WTC11 (cell line): ENCODE measurements at regions not wholly inside any gene's neighbourhood (a gene's known extent, or its start where the extent isn't known, plus 50 kb on each side); places are given as distances from the start of the nearest gene placed in this dataset.

Experiments used
- ATAC-seq: fragments of 200-7000 bp; cut with Tn5 transposase; 2 replicates; pipeline ENCODE4 v1.10.0; 2021; ENCODE audit warnings: mild to moderate bottlenecking, moderate library complexity
- CTCF ChIA-PET: fragments of 300-600 bp; sonication (Branson Sonifier 250); formaldehyde crosslinking; loops from one replicate; lab custom pipeline; 2021; ENCODE audit warnings: antibody characterized with exemption; lab: Charles Lee
- POLR2A ChIA-PET: fragments of 350-600 bp; sonication (Branson Sonifier 250); formaldehyde crosslinking; loops from one replicate; lab custom pipeline; 2021; ENCODE audit warnings: antibody characterized with exemption; lab: Charles Lee
- DNase-seq: peaks from one replicate; pipeline ENCODE4 v3.0.0; 2021; ENCODE audit warnings: low spot score
- H3K27ac Mint-ChIP-seq: 2 replicates; pipeline ENCODE4 v1.8.0; 2021; ENCODE audit warnings: mixed read lengths
- H3K27me3 Mint-ChIP-seq: 2 replicates; pipeline ENCODE4 v1.8.0; 2021; ENCODE audit warnings: low read depth, mild to moderate bottlenecking, moderate library complexity, mixed read lengths
- H3K36me3 Mint-ChIP-seq: 2 replicates; pipeline ENCODE4 v1.8.0; 2021; ENCODE audit warnings: mixed read lengths
- H3K4me1 Mint-ChIP-seq: 2 replicates; pipeline ENCODE4 v1.8.0; 2022; ENCODE audit warnings: mixed read lengths
- H3K4me3 Mint-ChIP-seq: 2 replicates; pipeline ENCODE4 v1.8.0; 2021; ENCODE audit warnings: mild to moderate bottlenecking, moderate library complexity, mixed read lengths
- H3K9me3 Mint-ChIP-seq: 2 replicates; pipeline ENCODE4 v1.8.0; 2021; ENCODE audit warnings: mixed read lengths
- CREB1 ChIP-seq: sonication (generic); formaldehyde crosslinking; IDR thresholded peaks from 2 replicates; pipeline ENCODE4 v1.8.0; 2023; ENCODE audit warnings: mild to moderate bottlenecking, missing genetic modification reagents
- ELF4 ChIP-seq: sonication (generic); formaldehyde crosslinking; IDR thresholded peaks from 2 replicates; pipeline ENCODE4 v1.8.1; 2022; ENCODE audit warnings: low read depth, mild to moderate bottlenecking, moderate library complexity, missing genetic modification reagents
- GABPB1 ChIP-seq: sonication (generic); formaldehyde crosslinking; IDR thresholded peaks from 2 replicates; pipeline ENCODE4 v1.8.1; 2023; ENCODE audit warnings: mild to moderate bottlenecking, missing genetic modification reagents
- GTF2I ChIP-seq: fragments of 250-450 bp; sonication (Bioruptor Pico); conservative IDR thresholded peaks from 2 replicates; pipeline ENCODE4 v1.4.0; 2021; ENCODE audit warnings: mild to moderate bottlenecking
- HMGA2 ChIP-seq: fragments of 250-450 bp; sonication (Bioruptor Pico); IDR thresholded peaks from 2 replicates; pipeline ENCODE4 v1.4.0; 2021; ENCODE audit warnings: mild to moderate bottlenecking, moderate library complexity
- MYBL2 ChIP-seq: sonication (generic); formaldehyde crosslinking; IDR thresholded peaks from 2 replicates; pipeline ENCODE4 v1.8.1; 2023; ENCODE audit warnings: mild to moderate bottlenecking, moderate library complexity, missing genetic modification reagents
- NR2C2 ChIP-seq: sonication (generic); formaldehyde crosslinking; IDR thresholded peaks from 2 replicates; pipeline ENCODE4 v1.8.0; 2022; ENCODE audit warnings: mild to moderate bottlenecking, missing genetic modification reagents
- SMAD4 ChIP-seq: sonication (generic); formaldehyde crosslinking; IDR thresholded peaks from 2 replicates; pipeline ENCODE4 v1.8.0; 2022; ENCODE audit warnings: mild to moderate bottlenecking, missing genetic modification reagents
- ZNF317 ChIP-seq: sonication (generic); formaldehyde crosslinking; IDR thresholded peaks from 2 replicates; pipeline ENCODE4 v1.8.1; 2023; ENCODE audit warnings: low read depth, mild to moderate bottlenecking, moderate library complexity, missing genetic modification reagents, borderline replicate concordance
- TF ChIP-seq, protein P1 (sequence below): fragments of 250-450 bp; sonication (Bioruptor Pico); IDR thresholded peaks from 2 replicates; pipeline ENCODE4 v1.9.0; 2021; ENCODE audit warnings: mild to moderate bottlenecking
- TF ChIP-seq, protein P2 (sequence below): fragments of 250-450 bp; sonication (Bioruptor Pico); IDR thresholded peaks from 2 replicates; pipeline ENCODE4 v1.8.0; 2021; ENCODE audit warnings: mild to moderate bottlenecking
- TF ChIP-seq, protein P3 (sequence below): fragments of 200-600 bp; IDR thresholded peaks from 2 replicates; pipeline ENCODE4 v1.8.0; 2022; ENCODE audit warnings: antibody characterized with exemption
- TF ChIP-seq, protein P4 (sequence below): sonication (generic); formaldehyde crosslinking; conservative IDR thresholded peaks from 2 replicates; pipeline ENCODE4 v1.8.1; 2022; ENCODE audit warnings: mild to moderate bottlenecking, missing genetic modification reagents
- TF ChIP-seq, protein P5 (sequence below): sonication (generic); formaldehyde crosslinking; IDR thresholded peaks from 2 replicates; pipeline ENCODE4 v1.8.1; 2023; ENCODE audit warnings: mild to moderate bottlenecking, moderate library complexity, missing genetic modification reagents
- TF ChIP-seq, protein P6 (sequence below): sonication (generic); formaldehyde crosslinking; IDR thresholded peaks from 2 replicates; pipeline ENCODE4 v1.8.0; 2022; ENCODE audit warnings: mild to moderate bottlenecking, missing genetic modification reagents
- TF ChIP-seq, protein P7 (sequence below): sonication (generic); formaldehyde crosslinking; IDR thresholded peaks from 2 replicates; pipeline ENCODE4 v1.8.0; 2023; ENCODE audit warnings: mild to moderate bottlenecking, missing genetic modification reagents
- TF ChIP-seq, protein P8 (sequence below): sonication (generic); formaldehyde crosslinking; IDR thresholded peaks from 2 replicates; pipeline ENCODE4 v1.8.0; 2022; ENCODE audit warnings: mild to moderate bottlenecking, missing genetic modification reagents

DNA sequence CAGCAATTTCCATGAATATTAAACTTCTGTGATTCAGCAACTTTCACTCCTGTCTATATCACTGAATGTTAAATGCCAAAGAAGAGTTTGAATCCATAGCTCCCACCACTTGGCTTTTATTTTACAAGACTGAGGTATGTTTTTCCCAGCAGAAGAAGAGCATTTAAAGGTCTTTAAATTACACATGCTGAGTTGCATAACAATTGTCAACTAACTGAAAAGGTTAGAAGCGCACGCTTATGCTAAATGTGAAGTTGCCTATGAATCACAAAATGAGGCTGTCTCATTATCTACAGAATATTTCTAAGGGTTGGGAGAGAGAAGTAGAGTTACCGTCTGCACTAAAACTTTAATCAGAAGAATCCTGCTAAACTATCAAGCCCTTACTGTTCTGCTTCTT lies 1086.3 kb downstream of the FAM181B start:
- 0 out of 2 replicates have a peak overlapping the region, but pooled peaks have one; percentile 3 for H3K4me3 Mint-ChIP-seq
- ATAC-seq (peak; percentile 52), DNase-seq (no peak)
- H3K27ac Mint-ChIP-seq, result no peak overlapping the region
- CTCF ChIA-PET, result interaction anchor here (0.8 to 1.6 kb wide), 5 partner anchors 11 to 1048 kb away, joined by 3 to 6 read pairs (median 4); no protein-coding TSS in a partner anchor
- POLR2A ChIA-PET, result interaction anchor here (0.8 kb wide), 1 partner anchor 194 kb away, joined by 3 read pairs; no protein-coding TSS in a partner anchor
- peaks cover 17% of the 10 kb centered on the region for H3K4me1 Mint-ChIP-seq
- no peaks in the 10 kb centered on the region for H3K36me3 Mint-ChIP-seq
- H3K27me3 Mint-ChIP-seq, result peaks cover 66% of the 10 kb centered on the region
- H3K9me3 Mint-ChIP-seq, result no peaks in the 10 kb centered on the region
- TF ChIP-seq HMGA2 (CRISPR knock-in tag), result no peak
- no peak for TF ChIP-seq CREB1 (CRISPR knock-in tag)
- no peak for TF ChIP-seq MYBL2 (CRISPR knock-in tag)
- TF ChIP-seq, protein P1, sequence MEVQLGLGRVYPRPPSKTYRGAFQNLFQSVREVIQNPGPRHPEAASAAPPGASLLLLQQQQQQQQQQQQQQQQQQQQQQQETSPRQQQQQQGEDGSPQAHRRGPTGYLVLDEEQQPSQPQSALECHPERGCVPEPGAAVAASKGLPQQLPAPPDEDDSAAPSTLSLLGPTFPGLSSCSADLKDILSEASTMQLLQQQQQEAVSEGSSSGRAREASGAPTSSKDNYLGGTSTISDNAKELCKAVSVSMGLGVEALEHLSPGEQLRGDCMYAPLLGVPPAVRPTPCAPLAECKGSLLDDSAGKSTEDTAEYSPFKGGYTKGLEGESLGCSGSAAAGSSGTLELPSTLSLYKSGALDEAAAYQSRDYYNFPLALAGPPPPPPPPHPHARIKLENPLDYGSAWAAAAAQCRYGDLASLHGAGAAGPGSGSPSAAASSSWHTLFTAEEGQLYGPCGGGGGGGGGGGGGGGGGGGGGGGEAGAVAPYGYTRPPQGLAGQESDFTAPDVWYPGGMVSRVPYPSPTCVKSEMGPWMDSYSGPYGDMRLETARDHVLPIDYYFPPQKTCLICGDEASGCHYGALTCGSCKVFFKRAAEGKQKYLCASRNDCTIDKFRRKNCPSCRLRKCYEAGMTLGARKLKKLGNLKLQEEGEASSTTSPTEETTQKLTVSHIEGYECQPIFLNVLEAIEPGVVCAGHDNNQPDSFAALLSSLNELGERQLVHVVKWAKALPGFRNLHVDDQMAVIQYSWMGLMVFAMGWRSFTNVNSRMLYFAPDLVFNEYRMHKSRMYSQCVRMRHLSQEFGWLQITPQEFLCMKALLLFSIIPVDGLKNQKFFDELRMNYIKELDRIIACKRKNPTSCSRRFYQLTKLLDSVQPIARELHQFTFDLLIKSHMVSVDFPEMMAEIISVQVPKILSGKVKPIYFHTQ (CRISPR knock-in tag), result no peak
- TF ChIP-seq, protein P2, sequence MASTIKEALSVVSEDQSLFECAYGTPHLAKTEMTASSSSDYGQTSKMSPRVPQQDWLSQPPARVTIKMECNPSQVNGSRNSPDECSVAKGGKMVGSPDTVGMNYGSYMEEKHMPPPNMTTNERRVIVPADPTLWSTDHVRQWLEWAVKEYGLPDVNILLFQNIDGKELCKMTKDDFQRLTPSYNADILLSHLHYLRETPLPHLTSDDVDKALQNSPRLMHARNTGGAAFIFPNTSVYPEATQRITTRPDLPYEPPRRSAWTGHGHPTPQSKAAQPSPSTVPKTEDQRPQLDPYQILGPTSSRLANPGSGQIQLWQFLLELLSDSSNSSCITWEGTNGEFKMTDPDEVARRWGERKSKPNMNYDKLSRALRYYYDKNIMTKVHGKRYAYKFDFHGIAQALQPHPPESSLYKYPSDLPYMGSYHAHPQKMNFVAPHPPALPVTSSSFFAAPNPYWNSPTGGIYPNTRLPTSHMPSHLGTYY (CRISPR knock-in tag), result no peak
- TF ChIP-seq, all 79 proteins: peak for 0

DNA sequence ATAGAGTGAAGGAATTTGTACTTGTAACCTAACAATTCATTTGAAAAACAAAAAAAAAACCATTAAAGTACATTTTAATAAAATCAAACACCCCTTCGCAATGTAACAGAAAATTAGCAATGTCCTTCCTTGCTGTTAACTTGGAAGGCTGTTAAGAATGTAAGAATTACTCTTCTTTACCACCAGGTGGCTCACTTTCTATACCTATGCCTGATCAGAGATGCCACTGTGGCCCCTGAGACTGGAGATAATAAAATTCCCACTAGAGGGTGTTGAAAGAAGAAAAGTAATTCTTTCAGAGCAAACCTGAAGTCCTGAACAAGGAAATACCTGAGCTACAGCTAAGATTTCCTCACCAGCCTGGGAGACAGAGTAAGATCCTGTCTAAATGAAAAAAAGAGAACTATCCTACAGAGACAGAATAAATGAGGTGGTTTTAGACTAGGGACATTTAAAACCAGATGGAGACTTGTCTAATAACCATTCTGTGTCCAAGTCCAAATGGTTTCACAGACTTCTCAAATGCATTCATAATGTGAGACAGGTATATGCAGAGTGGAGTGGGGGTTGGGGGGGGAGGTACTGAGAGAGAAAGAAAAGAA lies 1089.3 kb downstream of the FAM181B start:
- ChIA-PET POLR2A (no interaction called here), CTCF (interaction anchor here (0.6 to 3.1 kb wide), 4 partner anchors 15 to 1051 kb away, joined by 3 to 11 read pairs (median 5); no protein-coding TSS in a partner anchor)
- H3K4me3 Mint-ChIP-seq, result no peak overlapping the region
- peak; percentile 70 for ATAC-seq
- peaks cover 11% of the 10 kb centered on the region for H3K9me3 Mint-ChIP-seq
- DNase-seq, result peak; percentile 12
- H3K27ac Mint-ChIP-seq, result no peak overlapping the region
- TF ChIP-seq NR2C2, result no peak
- TF ChIP-seq, protein P3, sequence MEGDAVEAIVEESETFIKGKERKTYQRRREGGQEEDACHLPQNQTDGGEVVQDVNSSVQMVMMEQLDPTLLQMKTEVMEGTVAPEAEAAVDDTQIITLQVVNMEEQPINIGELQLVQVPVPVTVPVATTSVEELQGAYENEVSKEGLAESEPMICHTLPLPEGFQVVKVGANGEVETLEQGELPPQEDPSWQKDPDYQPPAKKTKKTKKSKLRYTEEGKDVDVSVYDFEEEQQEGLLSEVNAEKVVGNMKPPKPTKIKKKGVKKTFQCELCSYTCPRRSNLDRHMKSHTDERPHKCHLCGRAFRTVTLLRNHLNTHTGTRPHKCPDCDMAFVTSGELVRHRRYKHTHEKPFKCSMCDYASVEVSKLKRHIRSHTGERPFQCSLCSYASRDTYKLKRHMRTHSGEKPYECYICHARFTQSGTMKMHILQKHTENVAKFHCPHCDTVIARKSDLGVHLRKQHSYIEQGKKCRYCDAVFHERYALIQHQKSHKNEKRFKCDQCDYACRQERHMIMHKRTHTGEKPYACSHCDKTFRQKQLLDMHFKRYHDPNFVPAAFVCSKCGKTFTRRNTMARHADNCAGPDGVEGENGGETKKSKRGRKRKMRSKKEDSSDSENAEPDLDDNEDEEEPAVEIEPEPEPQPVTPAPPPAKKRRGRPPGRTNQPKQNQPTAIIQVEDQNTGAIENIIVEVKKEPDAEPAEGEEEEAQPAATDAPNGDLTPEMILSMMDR, result peak; percentile 76
- no peaks in the 10 kb centered on the region for H3K36me3 Mint-ChIP-seq
- H3K4me1 Mint-ChIP-seq, result peaks cover 23% of the 10 kb centered on the region
- peaks cover 59% of the 10 kb centered on the region for H3K27me3 Mint-ChIP-seq

DNA sequence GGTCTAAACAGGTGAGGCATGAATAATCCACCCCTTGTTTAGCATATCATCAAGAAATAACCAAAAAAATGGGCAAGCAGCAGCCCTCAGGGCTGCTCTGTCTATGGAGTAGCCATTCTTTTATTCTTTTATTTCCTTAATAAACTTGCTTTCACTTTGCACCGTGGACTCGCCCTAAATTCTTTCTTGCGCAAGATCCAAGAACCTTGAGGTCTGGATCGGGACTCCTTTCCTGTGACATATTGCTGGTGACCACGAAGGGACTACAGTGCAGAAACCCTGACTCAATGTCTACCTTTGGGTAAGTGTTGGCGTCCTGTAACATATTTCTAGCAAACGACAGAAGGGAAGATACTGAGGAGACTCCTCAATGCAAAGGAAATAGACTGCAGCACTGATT lies 1099.2 kb downstream of the FAM181B start:
- Mint-ChIP-seq H3K36me3 (peaks cover 6% of the 10 kb centered on the region), H3K27ac (no peak overlapping the region), H3K27me3 (peaks cover 42% of the 10 kb centered on the region), H3K4me1 (no peaks in the 10 kb centered on the region), H3K9me3 (peaks cover 10% of the 10 kb centered on the region), H3K4me3 (no peak overlapping the region)
- ChIA-PET CTCF (no interaction called here), POLR2A (no interaction called here)
- no peak for DNase-seq
- no peak for ATAC-seq
- TF ChIP-seq, protein P4, sequence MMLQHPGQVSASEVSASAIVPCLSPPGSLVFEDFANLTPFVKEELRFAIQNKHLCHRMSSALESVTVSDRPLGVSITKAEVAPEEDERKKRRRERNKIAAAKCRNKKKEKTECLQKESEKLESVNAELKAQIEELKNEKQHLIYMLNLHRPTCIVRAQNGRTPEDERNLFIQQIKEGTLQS, result no peak
- TF ChIP-seq, protein P5, sequence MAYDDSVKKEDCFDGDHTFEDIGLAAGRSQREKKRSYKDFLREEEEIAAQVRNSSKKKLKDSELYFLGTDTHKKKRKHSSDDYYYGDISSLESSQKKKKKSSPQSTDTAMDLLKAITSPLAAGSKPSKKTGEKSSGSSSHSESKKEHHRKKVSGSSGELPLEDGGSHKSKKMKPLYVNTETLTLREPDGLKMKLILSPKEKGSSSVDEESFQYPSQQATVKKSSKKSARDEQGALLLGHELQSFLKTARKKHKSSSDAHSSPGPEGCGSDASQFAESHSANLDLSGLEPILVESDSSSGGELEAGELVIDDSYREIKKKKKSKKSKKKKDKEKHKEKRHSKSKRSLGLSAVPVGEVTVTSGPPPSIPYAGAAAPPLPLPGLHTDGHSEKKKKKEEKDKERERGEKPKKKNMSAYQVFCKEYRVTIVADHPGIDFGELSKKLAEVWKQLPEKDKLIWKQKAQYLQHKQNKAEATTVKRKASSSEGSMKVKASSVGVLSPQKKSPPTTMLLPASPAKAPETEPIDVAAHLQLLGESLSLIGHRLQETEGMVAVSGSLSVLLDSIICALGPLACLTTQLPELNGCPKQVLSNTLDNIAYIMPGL, result no peak
- TF ChIP-seq, protein P6, sequence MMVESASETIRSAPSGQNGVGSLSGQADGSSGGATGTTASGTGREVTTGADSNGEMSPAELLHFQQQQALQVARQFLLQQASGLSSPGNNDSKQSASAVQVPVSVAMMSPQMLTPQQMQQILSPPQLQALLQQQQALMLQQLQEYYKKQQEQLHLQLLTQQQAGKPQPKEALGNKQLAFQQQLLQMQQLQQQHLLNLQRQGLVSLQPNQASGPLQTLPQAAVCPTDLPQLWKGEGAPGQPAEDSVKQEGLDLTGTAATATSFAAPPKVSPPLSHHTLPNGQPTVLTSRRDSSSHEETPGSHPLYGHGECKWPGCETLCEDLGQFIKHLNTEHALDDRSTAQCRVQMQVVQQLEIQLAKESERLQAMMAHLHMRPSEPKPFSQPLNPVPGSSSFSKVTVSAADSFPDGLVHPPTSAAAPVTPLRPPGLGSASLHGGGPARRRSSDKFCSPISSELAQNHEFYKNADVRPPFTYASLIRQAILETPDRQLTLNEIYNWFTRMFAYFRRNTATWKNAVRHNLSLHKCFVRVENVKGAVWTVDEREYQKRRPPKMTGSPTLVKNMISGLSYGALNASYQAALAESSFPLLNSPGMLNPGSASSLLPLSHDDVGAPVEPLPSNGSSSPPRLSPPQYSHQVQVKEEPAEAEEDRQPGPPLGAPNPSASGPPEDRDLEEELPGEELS (CRISPR knock-in tag), result no peak
- TF ChIP-seq ELF4 (CRISPR knock-in tag), result no peak
- TF ChIP-seq, protein P7, sequence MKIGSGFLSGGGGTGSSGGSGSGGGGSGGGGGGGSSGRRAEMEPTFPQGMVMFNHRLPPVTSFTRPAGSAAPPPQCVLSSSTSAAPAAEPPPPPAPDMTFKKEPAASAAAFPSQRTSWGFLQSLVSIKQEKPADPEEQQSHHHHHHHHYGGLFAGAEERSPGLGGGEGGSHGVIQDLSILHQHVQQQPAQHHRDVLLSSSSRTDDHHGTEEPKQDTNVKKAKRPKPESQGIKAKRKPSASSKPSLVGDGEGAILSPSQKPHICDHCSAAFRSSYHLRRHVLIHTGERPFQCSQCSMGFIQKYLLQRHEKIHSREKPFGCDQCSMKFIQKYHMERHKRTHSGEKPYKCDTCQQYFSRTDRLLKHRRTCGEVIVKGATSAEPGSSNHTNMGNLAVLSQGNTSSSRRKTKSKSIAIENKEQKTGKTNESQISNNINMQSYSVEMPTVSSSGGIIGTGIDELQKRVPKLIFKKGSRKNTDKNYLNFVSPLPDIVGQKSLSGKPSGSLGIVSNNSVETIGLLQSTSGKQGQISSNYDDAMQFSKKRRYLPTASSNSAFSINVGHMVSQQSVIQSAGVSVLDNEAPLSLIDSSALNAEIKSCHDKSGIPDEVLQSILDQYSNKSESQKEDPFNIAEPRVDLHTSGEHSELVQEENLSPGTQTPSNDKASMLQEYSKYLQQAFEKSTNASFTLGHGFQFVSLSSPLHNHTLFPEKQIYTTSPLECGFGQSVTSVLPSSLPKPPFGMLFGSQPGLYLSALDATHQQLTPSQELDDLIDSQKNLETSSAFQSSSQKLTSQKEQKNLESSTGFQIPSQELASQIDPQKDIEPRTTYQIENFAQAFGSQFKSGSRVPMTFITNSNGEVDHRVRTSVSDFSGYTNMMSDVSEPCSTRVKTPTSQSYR (CRISPR knock-in tag), result no peak
- no peak for TF ChIP-seq ZNF317
- TF ChIP-seq, protein P8, sequence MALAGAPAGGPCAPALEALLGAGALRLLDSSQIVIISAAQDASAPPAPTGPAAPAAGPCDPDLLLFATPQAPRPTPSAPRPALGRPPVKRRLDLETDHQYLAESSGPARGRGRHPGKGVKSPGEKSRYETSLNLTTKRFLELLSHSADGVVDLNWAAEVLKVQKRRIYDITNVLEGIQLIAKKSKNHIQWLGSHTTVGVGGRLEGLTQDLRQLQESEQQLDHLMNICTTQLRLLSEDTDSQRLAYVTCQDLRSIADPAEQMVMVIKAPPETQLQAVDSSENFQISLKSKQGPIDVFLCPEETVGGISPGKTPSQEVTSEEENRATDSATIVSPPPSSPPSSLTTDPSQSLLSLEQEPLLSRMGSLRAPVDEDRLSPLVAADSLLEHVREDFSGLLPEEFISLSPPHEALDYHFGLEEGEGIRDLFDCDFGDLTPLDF, result no peak
- TF ChIP-seq SMAD4 (CRISPR knock-in tag), result no peak
- no peak for TF ChIP-seq GABPB1
- TF ChIP-seq GTF2I, result no peak
